Panc1 (cell line): ENCODE measurements at regions not wholly inside any gene's neighbourhood (a gene's known extent, or its start where the extent isn't known, plus 50 kb on each side); places are given as distances from the start of the nearest gene placed in this dataset.

ENCODE experiments used
- ATAC-seq: fragments of 200-7000 bp; cut with Tn5 transposase; 2 replicates; pipeline ENCODE4 v1.9.1; 2020; ENCODE audit warnings: mild to moderate bottlenecking, moderate library complexity
- BruUV-seq: library from RNA; stranded (reverse); fragments of 400-500 nt; replicated peaks from 2 replicates; lab custom pipeline; 2021; lab: Mats Ljungman, UMichigan
- CTCF ChIA-PET: fragments of 300-600 bp; sonication (Branson Sonifier 250); formaldehyde crosslinking; loops from one replicate; lab custom pipeline; 2022; ENCODE audit warnings: antibody characterized with exemption; lab: Charles Lee
- POLR2A ChIA-PET: fragments of 300-600 bp; sonication (Branson Sonifier 250); formaldehyde crosslinking; loops from one replicate; lab custom pipeline; 2022; ENCODE audit warnings: antibody characterized with exemption; lab: Charles Lee
- DNase-seq: peaks from one replicate; pipeline ENCODE4 v3.0.0-alpha.2; 2010; ENCODE audit warnings: low read depth, low spot score
- H3K27ac ChIP-seq: 2 replicates; pipeline ENCODE4 v1.5.1; 2011; ENCODE audit warnings: mild to moderate bottlenecking, low read length, inconsistent platforms
- H3K27me3 ChIP-seq: fragments of 200-500 bp; sonication (Bioruptor generic); 2 replicates; pipeline ENCODE4 v1.6.0; 2014; ENCODE audit warnings: low read length, inconsistent platforms; ENCODE audit not compliant: control insufficient read depth, insufficient read depth
- H3K36me3 ChIP-seq: fragments of 200-500 bp; sonication (Bioruptor generic); 2 replicates; pipeline ENCODE4 v1.5.1; 2014; ENCODE audit warnings: inconsistent platforms, mild to moderate bottlenecking, low read length, moderate library complexity; ENCODE audit not compliant: control insufficient read depth, insufficient read depth
- H3K4me1 ChIP-seq: 2 replicates; pipeline ENCODE4 v1.5.1; 2011; ENCODE audit warnings: inconsistent platforms, mild to moderate bottlenecking, low read length, moderate library complexity; ENCODE audit not compliant: control insufficient read depth, insufficient read depth
- H3K4me3 ChIP-seq, 2 experiments: 2 replicates each; pipeline ENCODE4 v1.5.1; 2011 to 2012; ENCODE audit warnings: low read depth in 2 of 2, low read length in 2 of 2, mild to moderate bottlenecking in 2 of 2, inconsistent platforms in 1 of 2, moderate library complexity in 1 of 2
- H3K9me3 ChIP-seq: fragments of 200-500 bp; sonication (Bioruptor generic); 2 replicates; pipeline ENCODE4 v1.5.1; 2014; ENCODE audit warnings: low read depth, mild to moderate bottlenecking, inconsistent platforms, low read length, moderate library complexity; ENCODE audit not compliant: control insufficient read depth, insufficient read depth
- CTCF ChIP-seq: fragments of 450-650 bp; IDR thresholded peaks from 2 replicates; pipeline ENCODE4 v1.5.1; 2017; ENCODE audit warnings: mild to moderate bottlenecking
- POLR2AphosphoS5 ChIP-seq: IDR thresholded peaks from 2 replicates; pipeline ENCODE4 v1.6.1; 2012; ENCODE audit warnings: mild to moderate bottlenecking, low read depth, low read length, moderate library complexity
- REST ChIP-seq, 2 experiments: IDR thresholded peaks; 2 replicates each; pipeline ENCODE4 v1.6.1; 2011 to 2012; ENCODE audit warnings: low read depth in 2 of 2, control low read depth in 1 of 2, low read length in 1 of 2, mild to moderate bottlenecking in 1 of 2, moderate library complexity in 1 of 2; ENCODE audit not compliant: insufficient read depth in 1 of 2
- SIN3A ChIP-seq: IDR thresholded peaks from 2 replicates; pipeline ENCODE4 v1.6.1; 2012; ENCODE audit warnings: low read depth, mild to moderate bottlenecking, low read length, moderate library complexity, borderline replicate concordance; ENCODE audit not compliant: insufficient read depth
- TCF7L2 ChIP-seq: IDR thresholded peaks from 2 replicates; pipeline ENCODE4 v1.6.1; 2011; ENCODE audit warnings: mild to moderate bottlenecking, low read depth, low read length, inconsistent platforms
- in situ Hi-C: cut with HindIII; loops from 2 replicates; pipeline ENCODE4 v1.10.0; 2016; ENCODE audit warnings: low sequenced_read_pairs, low pct_unique_long_range_greater_than_20kb
- intact Hi-C: fragments of 100-400 bp; cut with micrococcal nuclease; formaldehyde crosslinking; loops from one replicate; pipeline ENCODE4 v1.10.0; 2022; ENCODE audit not compliant: unreplicated experiment

GRCh38 chr9:78609450-78609849 is 312.5 kb downstream of the PSAT1 start:
- DNase-seq (no peak), ATAC-seq (no peak)
- H3K4me3 ChIP-seq = no peak overlapping the region
- BruUV-seq = no TSS peak
- no peaks in the 10 kb centered on the region for H3K36me3 ChIP-seq
- ChIA-PET POLR2A (interaction anchor here (0.6 kb wide), 1 partner anchor 145 kb away, joined by 3 read pairs; no protein-coding TSS in a partner anchor), CTCF (no interaction called here)
- intact Hi-C loops (no loop called here), in situ Hi-C loops (no loop called here)
- H3K4me1 ChIP-seq = no peaks in the 10 kb centered on the region
- H3K9me3 ChIP-seq = no peaks in the 10 kb centered on the region
- no peaks in the 10 kb centered on the region for H3K27me3 ChIP-seq
- TF ChIP-seq REST (IDR thresholded peaks at IDR 0.05; ENCODE audit: insufficient read depth in 1 of 2, low read depth in 2 of 2, low read length in 1 of 2) (no peak), CTCF (no peak), SIN3A (no peak), TCF7L2 (no peak)
- no peak overlapping the region for H3K27ac ChIP-seq

- Histone ChIP-seq H3K4me3 (no peak overlapping the region), H3K27me3 (no peaks in the 10 kb centered on the region), H3K36me3 (no peaks in the 10 kb centered on the region), H3K4me1 (no peaks in the 10 kb centered on the region), H3K9me3 (no peaks in the 10 kb centered on the region), H3K27ac (no peak overlapping the region)
- intact Hi-C loops = no loop called here
- TF ChIP-seq SIN3A (no peak), REST (IDR thresholded peaks at IDR 0.05; ENCODE audit: insufficient read depth in 1 of 2, low read depth in 2 of 2, low read length in 1 of 2) (no peak), TCF7L2 (no peak), POLR2AphosphoS5 (no peak), CTCF (no peak)
- ChIA-PET POLR2A (no interaction called here), CTCF (no interaction called here)
- in situ Hi-C loops = no loop called here
- no peak for DNase-seq
- BruUV-seq = no TSS peak
- ATAC-seq = no peak
These were observed 315.2 kb downstream of the PSAT1 start for GRCh38 chr9:78612091-78612490.
